HAP-1 (cell line): ENCODE measurements at regions not wholly inside any gene's neighbourhood (a gene's known extent, or its start where the extent isn't known, plus 50 kb on each side); places are given as distances from the start of the nearest gene placed in this dataset.
"Not testable (repeated sequence)": the region's sequence is repeated elsewhere in the genome, so short reads cannot be mapped to it uniquely, and the experiment has no call there.

Experiments used
- DNase-seq, 2 experiments: peaks; one replicate each; pipeline ENCODE4 v3.0.0-alpha.2; 2016 to 2020; ENCODE audit warnings: low spot score in 2 of 2
- H3K27me3 ChIP-seq: fragments of 250-450 bp; sonication (Bioruptor Pico); 2 replicates; pipeline ENCODE4 v1.5.1; 2020; ENCODE audit warnings: low read depth, mild to moderate bottlenecking, moderate library complexity
- H3K36me3 ChIP-seq: fragments of 250-450 bp; sonication (Bioruptor Pico); replicated peaks from 2 replicates; pipeline ENCODE4 v1.5.1; 2020; ENCODE audit warnings: mild to moderate bottlenecking
- H3K4me1 ChIP-seq: fragments of 250-450 bp; sonication (Bioruptor Pico); 2 replicates; pipeline ENCODE4 v1.5.1; 2020; ENCODE audit warnings: mild to moderate bottlenecking
- H3K4me3 ChIP-seq: fragments of 250-450 bp; sonication (Bioruptor Pico); 2 replicates; pipeline ENCODE4 v1.5.1; 2020; ENCODE audit warnings: mild to moderate bottlenecking, moderate library complexity
- H3K9me3 ChIP-seq: fragments of 250-450 bp; sonication (Bioruptor Pico); 2 replicates; pipeline ENCODE4 v1.5.1; 2020; ENCODE audit warnings: mild to moderate bottlenecking, moderate library complexity
- in situ Hi-C: fragments of 300-500 bp; cut with MboI; formaldehyde crosslinking; loops from 3 replicates; pipeline ENCODE4 v1.14.3; 2020; ENCODE audit warnings: low sequenced_read_pairs, inconsistent platforms, mixed read lengths

DNA sequence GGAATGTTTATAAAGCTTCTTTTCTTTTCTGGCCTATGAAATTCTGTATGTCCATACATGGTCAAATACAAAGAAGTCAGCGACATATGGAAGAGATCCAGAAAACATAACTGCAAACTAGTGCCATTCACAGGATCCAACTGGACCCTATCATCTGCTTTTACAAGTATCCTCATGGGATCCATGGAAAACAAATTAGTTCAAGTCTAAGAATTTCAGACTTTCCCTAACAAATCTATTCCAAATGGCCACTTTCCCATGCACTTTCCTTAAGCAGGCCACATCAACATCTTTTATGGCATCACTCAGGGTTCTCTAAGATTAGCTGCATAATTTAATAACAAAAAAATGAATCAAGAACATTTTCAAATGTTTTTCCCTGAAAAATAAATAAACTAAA, 301.3 kb downstream of the ZNF37A start:
- H3K27me3 ChIP-seq, DNase-seq, H3K9me3 ChIP-seq, H3K36me3 ChIP-seq, H3K4me1 ChIP-seq, in situ Hi-C loops, H3K4me3 ChIP-seq: not testable (repeated sequence)

DNA sequence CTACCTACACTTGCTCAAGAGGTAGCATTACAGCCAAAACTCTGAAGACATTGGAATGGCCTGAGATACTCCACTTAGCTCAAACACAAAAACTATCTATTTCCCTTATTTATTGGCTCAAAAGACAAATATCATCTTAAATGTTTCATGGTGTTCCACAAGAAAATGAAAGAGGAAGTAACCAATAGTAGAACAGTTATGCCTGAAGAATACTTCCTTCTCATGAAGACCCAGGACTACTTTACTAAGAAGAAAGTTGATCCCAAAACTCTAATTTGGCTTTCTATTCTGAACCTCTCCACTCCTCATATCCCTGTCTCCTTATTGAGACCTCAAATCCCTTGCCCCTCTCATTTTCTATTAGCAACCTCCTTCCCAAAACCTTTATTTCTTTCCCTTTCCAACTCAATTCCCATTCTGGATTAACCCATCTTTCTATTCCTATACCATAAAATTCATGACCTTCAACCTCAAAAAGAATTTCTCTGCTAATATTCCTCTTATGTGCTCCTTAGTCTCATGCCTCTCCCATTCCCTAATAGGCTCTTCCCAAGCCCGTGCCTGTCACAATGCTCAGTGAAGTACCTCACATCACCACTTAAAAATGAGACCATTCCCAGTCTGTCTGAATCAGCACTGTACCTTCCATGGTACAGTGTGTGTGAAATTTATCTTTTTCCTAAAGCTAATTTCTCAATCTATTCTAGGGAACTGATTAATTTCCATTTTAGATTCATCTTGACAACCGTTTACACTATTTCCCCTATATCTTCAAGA, 302.2 kb downstream of the ZNF37A start:
- H3K4me3 ChIP-seq, in situ Hi-C loops, H3K27me3 ChIP-seq, H3K9me3 ChIP-seq, DNase-seq, H3K4me1 ChIP-seq, H3K36me3 ChIP-seq: not testable (repeated sequence)

GRCh38 chr10:38401565-38401964, 307.4 kb downstream of the ZNF37A start:
- H3K9me3 ChIP-seq, H3K36me3 ChIP-seq, H3K4me3 ChIP-seq, H3K27me3 ChIP-seq, in situ Hi-C loops, DNase-seq, H3K4me1 ChIP-seq: not testable (repeated sequence)

DNA sequence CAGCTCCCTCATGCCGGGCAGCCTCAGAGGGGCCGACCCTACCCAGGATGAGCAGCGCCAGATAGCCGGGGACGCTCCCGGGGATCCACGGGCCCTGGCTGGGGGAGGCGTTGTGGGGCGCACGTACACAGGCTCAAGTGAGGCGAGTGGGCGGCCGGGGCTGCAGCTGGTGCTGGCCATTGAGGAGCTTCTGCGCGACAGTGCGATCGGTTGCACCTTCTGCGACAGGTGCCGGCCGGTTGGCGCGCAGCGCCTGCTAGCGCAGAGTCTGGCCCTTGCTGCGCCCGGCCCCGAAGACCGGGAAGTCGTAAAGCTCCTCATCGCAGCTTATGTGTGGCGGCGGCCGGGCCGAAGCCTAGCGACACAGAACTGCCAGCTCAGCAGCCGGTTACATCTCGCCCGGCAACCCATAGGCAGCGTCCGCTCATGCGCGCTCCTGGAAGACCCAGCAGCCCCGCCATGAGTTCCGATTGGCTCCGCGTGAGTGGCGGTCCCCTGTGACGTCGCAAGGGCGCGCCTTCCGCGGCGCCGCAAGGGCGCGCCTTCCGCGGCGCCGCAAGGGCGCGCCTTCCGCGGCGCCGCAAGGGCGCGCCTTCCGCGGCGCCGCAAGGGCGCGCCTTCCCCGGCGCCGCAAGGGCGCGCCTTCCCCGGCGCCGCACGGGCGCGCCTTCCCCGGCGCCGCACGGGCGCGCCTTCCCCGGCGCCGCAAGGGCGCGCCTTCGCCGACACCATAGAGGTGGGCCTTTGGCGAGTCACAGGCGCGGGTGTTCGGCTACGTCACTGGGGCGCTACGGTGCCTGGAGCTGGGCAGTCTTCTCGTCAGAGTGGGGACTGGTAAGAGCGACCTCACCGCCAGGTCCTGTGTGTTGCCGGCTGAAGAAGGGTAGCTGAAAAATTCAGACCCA, 308.6 kb downstream of the ZNF37A start:
- peak overlapping the region; percentile 14 for H3K4me3 ChIP-seq
- peak; percentile 4 to 67 for DNase-seq
- in situ Hi-C loops, result not testable (repeated sequence)

GRCh38 chr10:38403347-38404117, 309.4 kb downstream of the ZNF37A start:
- H3K4me1 ChIP-seq, H3K4me3 ChIP-seq, DNase-seq, H3K36me3 ChIP-seq, in situ Hi-C loops, H3K27me3 ChIP-seq, H3K9me3 ChIP-seq: not testable (repeated sequence)

More for the DNA sequence above, 308.6 kb downstream of the ZNF37A start:
- not testable (repeated sequence) for H3K4me1 ChIP-seq, H3K36me3 ChIP-seq, H3K27me3 ChIP-seq, H3K9me3 ChIP-seq

DNA sequence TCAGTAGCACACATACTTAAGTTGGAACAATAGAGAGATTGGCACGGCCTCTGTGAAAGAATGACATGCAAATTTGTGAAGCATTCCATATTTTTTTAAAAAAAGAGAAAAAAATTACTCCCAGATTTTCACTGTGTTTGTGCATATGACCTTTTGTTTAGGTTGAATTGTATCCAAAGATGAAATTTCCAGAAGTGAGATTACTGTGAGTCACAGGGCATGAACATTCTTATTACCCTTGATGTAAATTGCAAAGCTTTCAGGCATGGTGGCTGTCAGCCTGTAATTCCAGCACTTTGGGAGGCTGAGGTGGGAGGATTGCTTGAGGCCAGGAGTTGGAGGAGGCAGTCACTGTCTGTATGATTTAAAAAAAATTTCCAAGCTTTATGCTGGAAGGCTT, 329.5 kb downstream of the ZNF37A start:
- H3K36me3 ChIP-seq, H3K9me3 ChIP-seq, DNase-seq, H3K27me3 ChIP-seq, H3K4me3 ChIP-seq, in situ Hi-C loops, H3K4me1 ChIP-seq: not testable (repeated sequence)

DNA sequence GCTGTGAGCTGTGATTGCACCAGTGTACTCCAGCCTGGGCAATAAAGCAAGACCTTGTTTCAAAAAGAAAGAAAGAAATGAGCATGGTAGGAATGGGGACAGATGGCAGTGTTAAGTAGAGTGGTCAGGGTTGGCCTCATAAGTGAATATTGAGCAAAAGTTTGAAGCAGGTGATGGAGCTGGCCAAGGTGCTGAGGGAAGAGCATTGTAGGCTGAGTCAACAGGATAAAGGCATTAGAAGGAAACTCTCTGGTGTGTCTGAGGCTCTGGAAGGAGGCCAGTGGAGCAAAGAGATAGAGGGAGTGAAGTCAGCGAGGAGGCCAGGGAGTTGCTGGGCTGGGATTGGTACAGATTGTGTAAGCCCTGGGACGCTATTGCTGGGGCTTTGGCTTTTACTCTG, 336.1 kb downstream of the ZNF37A start:
- DNase-seq, in situ Hi-C loops: not testable (repeated sequence)

DNA sequence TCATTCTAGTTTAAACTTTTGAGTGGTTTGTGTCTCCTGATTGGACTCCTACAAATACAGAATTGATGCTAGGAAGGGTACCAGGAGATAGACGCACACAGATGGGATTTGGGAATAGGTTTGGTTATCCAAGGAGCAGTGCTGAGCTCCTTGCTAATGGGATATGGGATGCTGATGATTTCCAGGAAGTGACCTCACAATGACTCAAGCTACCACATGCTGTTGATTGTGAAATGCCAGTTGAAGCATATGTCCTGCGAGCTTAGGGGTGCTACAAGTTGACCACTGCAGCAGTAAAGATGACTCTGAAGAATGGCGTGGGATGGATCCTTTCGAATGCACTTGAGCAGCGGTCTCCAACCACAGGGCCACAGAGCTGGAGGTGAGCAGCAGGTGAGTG, 343.2 kb downstream of the ZNF37A start:
- DNase-seq, H3K4me3 ChIP-seq, H3K9me3 ChIP-seq, H3K36me3 ChIP-seq, H3K4me1 ChIP-seq, H3K27me3 ChIP-seq, in situ Hi-C loops: not testable (repeated sequence)

More for the DNA sequence above, 336.1 kb downstream of the ZNF37A start:
- not testable (repeated sequence) for H3K9me3 ChIP-seq, H3K27me3 ChIP-seq, H3K4me1 ChIP-seq, H3K4me3 ChIP-seq, H3K36me3 ChIP-seq

DNA sequence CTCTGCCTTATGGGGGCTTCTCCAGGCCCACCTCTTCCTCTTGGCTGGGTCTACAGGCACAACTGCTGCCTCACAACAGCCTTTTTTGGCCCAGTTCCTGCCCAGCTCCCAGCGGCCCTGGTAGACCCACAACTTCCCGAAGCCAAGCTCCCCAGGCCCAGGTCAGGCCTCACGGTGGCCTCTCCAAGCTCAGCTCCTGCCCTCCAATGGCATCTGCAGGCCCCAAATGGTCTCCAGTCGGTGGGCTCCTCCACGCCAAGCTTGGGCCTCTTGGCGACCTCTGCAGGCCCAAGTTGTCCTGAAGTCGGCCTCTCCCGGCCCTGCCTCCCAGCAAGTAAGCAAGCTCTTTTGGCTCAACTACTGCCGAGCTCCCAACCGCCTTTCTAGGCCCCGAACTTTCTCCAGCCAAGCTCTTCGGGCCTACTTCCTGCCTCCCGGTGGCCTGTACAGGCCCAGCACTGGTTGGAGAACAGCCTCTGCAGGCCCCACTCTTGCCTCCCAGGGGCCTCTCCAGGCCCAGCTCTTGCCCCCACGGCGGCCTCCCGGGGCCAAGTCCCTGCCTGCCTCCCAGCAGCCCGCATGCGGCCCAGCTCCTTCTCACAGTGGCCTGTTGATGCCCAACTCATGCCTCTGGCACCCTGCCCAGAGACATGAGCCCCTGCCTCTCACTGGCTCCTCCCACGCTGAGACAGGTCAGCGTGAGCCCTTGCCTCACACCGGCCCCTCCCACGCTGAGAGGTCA, 354.6 kb downstream of the ZNF37A start:
- H3K9me3 ChIP-seq, H3K27me3 ChIP-seq, H3K4me1 ChIP-seq, H3K36me3 ChIP-seq, DNase-seq, H3K4me3 ChIP-seq, in situ Hi-C loops: not testable (repeated sequence)

DNA sequence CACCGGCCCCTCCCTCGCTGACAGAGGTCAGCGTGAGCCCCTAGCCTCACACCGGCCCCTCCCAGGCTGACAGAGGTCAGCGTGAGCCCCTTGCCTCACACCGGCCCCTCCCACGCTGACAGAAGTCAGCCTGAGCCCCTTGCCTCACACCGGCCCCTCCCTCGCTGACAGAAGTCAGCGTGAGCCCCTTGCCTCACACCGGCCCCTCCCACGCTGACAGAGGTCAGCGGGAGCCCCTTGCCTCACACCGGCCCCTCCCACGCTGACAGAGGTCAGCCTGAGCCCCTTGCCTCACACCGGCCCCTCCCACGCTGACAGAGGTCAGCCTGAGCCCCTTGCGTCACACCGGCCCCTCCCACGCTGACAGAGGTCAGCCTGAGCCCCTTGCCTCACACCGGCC, 355.5 kb downstream of the ZNF37A start:
- H3K4me1 ChIP-seq, result not testable (repeated sequence)

GRCh38 chr10:38450372-38451057, 356.4 kb downstream of the ZNF37A start:
- H3K4me1 ChIP-seq, DNase-seq, H3K27me3 ChIP-seq, H3K4me3 ChIP-seq, in situ Hi-C loops, H3K36me3 ChIP-seq, H3K9me3 ChIP-seq: not testable (repeated sequence)

More for the DNA sequence above, 355.5 kb downstream of the ZNF37A start:
- H3K27me3 ChIP-seq, H3K36me3 ChIP-seq, H3K9me3 ChIP-seq, DNase-seq, in situ Hi-C loops, H3K4me3 ChIP-seq: not testable (repeated sequence)

DNA sequence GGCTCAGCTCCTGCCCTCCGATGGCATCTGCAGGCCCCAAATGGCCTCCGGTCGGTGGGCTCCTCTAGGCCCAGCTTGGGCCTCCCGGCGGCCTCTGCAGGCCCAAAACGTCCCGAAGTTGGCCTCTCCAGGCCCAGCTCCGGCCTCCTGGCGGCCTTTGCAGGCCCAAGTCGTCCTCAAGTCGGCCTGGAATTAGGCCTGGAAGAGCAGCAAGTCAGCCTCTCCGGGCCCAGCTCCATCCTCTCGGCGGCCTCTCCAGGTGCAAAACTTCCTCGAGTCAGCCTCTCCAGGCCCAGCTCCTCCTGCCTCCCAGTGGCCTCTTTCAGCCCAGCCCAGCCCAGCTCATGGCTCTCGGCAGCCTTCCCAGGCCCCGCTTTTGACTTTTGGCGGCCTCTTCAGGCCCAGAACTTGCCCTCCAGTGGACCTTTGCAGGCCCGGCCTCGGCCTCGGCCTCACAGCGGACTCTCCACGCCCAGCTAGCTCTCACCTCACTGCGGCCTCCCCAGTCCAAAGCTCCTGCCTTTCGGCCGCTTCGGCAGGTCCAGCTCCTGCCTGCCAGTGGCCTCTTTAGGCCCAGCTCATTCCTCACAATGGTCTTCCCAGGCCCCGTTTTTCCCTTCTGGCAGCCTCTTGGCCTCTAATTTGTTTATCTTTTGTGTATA, 357.3 kb downstream of the ZNF37A start:
- H3K4me3 ChIP-seq, DNase-seq, in situ Hi-C loops, H3K36me3 ChIP-seq, H3K4me1 ChIP-seq, H3K27me3 ChIP-seq, H3K9me3 ChIP-seq: not testable (repeated sequence)
